ENCODE measurements at regions not wholly inside any gene's neighbourhood (a gene's known extent, or its start where the extent isn't known, plus 50 kb on each side); places are given as distances from the start of the nearest gene placed in this dataset.

DNA sequence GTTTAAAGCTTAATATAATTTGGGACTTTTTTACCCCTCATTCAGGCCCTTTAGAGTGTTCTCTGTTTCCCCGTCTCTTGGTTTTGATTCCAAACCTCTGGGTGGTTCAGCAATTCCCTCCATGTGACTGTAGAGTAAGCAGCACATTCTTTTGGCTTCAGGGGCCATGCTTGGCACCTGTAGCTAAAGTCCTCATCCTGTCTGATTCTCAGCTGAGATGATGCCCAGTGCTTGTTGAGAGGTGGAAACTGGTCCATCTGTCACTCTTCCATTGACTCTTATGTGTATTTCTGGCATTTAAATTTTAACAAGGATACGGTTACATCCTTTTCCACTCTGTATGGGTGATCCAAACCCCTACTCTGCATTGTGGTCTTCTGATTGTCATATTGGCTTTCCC, 127.1 kb downstream of the DIO2 start:
- TF ChIP-seq, protein P1, sequence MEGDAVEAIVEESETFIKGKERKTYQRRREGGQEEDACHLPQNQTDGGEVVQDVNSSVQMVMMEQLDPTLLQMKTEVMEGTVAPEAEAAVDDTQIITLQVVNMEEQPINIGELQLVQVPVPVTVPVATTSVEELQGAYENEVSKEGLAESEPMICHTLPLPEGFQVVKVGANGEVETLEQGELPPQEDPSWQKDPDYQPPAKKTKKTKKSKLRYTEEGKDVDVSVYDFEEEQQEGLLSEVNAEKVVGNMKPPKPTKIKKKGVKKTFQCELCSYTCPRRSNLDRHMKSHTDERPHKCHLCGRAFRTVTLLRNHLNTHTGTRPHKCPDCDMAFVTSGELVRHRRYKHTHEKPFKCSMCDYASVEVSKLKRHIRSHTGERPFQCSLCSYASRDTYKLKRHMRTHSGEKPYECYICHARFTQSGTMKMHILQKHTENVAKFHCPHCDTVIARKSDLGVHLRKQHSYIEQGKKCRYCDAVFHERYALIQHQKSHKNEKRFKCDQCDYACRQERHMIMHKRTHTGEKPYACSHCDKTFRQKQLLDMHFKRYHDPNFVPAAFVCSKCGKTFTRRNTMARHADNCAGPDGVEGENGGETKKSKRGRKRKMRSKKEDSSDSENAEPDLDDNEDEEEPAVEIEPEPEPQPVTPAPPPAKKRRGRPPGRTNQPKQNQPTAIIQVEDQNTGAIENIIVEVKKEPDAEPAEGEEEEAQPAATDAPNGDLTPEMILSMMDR (IDR thresholded peaks at IDR 0.05) = no peak
- TF ChIP-seq POLR2A (IDR thresholded peaks at IDR 0.05) (no peak), POLR2AphosphoS5 (IDR thresholded peaks at IDR 0.05) (no peak)
